ENCODE measurements at regions not wholly inside any gene's neighbourhood (a gene's known extent, or its start where the extent isn't known, plus 50 kb on each side); places are given as distances from the start of the nearest gene placed in this dataset.

DNA sequence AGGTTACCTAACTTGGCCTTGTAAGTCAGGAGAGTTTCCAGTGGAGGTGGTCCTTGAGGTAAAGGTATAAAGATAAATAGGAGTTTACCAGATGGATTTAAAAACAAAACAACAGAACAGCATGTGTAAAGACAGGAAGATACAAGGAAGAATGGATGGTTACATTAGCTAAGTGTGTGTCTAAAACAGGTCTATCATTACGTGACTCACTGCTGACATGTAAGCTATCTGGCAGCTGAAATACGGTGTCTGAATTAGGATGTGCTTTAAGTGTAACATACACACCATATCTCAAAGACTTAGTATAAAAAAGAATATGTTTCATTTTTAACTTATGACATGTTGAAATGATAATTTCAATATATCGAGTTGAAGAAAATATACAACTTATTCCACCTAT, 405.1 kb upstream of the ADAMTSL1 start:
- no peak overlapping the region for H3K4me2 ChIP-seq (ENCODE audit: low read length)
- RAD21 ChIA-PET (ENCODE audit: low non-redundant PET in 1 of 2, low total read pairs in 2 of 2, uncharacterized antibody in 2 of 2, unreplicated experiment in 2 of 2), result no interaction called here
- DNase-seq (ENCODE audit: low read depth, low spot score) (no peak), ATAC-seq (no peak)
- CTCF ChIA-PET, result no interaction called here
- POLR2A ChIA-PET, result no interaction called here
- no peaks in the 10 kb centered on the region for H3K36me3 ChIP-seq (ENCODE audit: control insufficient read depth in 1 of 2, insufficient read depth in 2 of 2, low read length in 2 of 2)
- H3K27me3 ChIP-seq (ENCODE audit: insufficient read depth, low read length), result no peaks in the 10 kb centered on the region
- H3K79me2 ChIP-seq (ENCODE audit: insufficient read depth, low read length), result no peaks in the 10 kb centered on the region
- peaks cover 0 to 6% of the 10 kb centered on the region in 2 experiments; a peak in 2 of 4 replicates for H3K9me3 ChIP-seq (ENCODE audit: control insufficient read depth in 1 of 2, insufficient read depth in 1 of 2, low read depth in 1 of 2, low read length in 2 of 2)
- no peaks in the 10 kb centered on the region for H3K9me2 ChIP-seq (ENCODE audit: insufficient read depth)
- no peaks in the 10 kb centered on the region for H4K20me1 ChIP-seq (ENCODE audit: insufficient read depth)
- TF ChIP-seq CBX3 (IDR thresholded peaks at IDR 0.05; ENCODE audit: low read depth) (no peak), TCF7L2 (IDR thresholded peaks at IDR 0.05; ENCODE audit: borderline replicate concordance, extremely low read depth, insufficient read depth, insufficient read length) (no peak), ZNF274 (IDR thresholded peaks at IDR 0.05; ENCODE audit: low read depth, low read length) (no peak), SP1 (IDR thresholded peaks at IDR 0.05; ENCODE audit: low read depth) (no peak), EZH2 (IDR thresholded peaks at IDR 0.05) (no peak)
- no peak overlapping the region for H3K27ac ChIP-seq (ENCODE audit: low read depth, low read length)
- intact Hi-C loops (cut with micrococcal nuclease), result no loop called here
- H3K4me1 ChIP-seq (ENCODE audit: control insufficient read depth in 1 of 2, insufficient read depth in 2 of 2, low read length in 2 of 2), result no peaks in the 10 kb centered on the region
- no TSS peak for BruUV-seq (replicated peaks)
- no peak overlapping the region for H2AFZ ChIP-seq (ENCODE audit: low read depth, low read length, poor library complexity, severe bottlenecking)
- no peak overlapping the region for H3K9ac ChIP-seq (ENCODE audit: low read length)
- H3K4me3 ChIP-seq (replicated peaks in 1 of 2; ENCODE audit: low read depth in 1 of 2, low read length in 2 of 2), result no peak overlapping the region

DNA sequence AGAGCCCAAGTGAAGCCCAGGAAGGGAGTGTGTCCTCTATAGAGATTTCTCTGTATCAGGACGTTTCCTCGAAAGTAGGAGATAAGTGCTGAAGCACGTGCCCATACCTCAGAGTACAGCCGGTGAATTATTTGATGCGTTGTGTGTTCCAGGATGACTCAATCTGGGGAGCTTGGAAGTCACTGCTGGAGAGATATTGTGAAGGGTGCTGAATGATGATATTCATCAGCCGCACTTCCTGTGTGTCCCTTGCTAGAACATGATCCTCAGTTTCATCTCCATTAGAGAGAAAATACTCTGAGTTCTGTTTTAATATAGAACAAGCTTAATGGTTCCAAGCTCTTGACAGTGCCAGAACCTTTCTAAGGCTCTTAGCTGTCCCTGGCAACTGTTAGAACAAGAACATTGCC, 402.3 kb upstream of the ADAMTSL1 start:
- no peak overlapping the region for H3K4me2 ChIP-seq (ENCODE audit: low read length)
- H2AFZ ChIP-seq (ENCODE audit: low read depth, low read length, poor library complexity, severe bottlenecking), result no peak overlapping the region
- no peak overlapping the region for H3K4me3 ChIP-seq (replicated peaks in 1 of 2; ENCODE audit: low read depth in 1 of 2, low read length in 2 of 2)
- H4K20me1 ChIP-seq (ENCODE audit: insufficient read depth), result no peaks in the 10 kb centered on the region
- TF ChIP-seq, protein P1, sequence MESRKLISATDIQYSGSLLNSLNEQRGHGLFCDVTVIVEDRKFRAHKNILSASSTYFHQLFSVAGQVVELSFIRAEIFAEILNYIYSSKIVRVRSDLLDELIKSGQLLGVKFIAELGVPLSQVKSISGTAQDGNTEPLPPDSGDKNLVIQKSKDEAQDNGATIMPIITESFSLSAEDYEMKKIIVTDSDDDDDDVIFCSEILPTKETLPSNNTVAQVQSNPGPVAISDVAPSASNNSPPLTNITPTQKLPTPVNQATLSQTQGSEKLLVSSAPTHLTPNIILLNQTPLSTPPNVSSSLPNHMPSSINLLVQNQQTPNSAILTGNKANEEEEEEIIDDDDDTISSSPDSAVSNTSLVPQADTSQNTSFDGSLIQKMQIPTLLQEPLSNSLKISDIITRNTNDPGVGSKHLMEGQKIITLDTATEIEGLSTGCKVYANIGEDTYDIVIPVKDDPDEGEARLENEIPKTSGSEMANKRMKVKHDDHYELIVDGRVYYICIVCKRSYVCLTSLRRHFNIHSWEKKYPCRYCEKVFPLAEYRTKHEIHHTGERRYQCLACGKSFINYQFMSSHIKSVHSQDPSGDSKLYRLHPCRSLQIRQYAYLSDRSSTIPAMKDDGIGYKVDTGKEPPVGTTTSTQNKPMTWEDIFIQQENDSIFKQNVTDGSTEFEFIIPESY (IDR thresholded peaks at IDR 0.05; ENCODE audit: extremely low read depth, insufficient replicate concordance, low read length), result no peak
- no peak for TF ChIP-seq CEBPB (IDR thresholded peaks at IDR 0.05; ENCODE audit: low read depth)
- TF ChIP-seq, protein P2, sequence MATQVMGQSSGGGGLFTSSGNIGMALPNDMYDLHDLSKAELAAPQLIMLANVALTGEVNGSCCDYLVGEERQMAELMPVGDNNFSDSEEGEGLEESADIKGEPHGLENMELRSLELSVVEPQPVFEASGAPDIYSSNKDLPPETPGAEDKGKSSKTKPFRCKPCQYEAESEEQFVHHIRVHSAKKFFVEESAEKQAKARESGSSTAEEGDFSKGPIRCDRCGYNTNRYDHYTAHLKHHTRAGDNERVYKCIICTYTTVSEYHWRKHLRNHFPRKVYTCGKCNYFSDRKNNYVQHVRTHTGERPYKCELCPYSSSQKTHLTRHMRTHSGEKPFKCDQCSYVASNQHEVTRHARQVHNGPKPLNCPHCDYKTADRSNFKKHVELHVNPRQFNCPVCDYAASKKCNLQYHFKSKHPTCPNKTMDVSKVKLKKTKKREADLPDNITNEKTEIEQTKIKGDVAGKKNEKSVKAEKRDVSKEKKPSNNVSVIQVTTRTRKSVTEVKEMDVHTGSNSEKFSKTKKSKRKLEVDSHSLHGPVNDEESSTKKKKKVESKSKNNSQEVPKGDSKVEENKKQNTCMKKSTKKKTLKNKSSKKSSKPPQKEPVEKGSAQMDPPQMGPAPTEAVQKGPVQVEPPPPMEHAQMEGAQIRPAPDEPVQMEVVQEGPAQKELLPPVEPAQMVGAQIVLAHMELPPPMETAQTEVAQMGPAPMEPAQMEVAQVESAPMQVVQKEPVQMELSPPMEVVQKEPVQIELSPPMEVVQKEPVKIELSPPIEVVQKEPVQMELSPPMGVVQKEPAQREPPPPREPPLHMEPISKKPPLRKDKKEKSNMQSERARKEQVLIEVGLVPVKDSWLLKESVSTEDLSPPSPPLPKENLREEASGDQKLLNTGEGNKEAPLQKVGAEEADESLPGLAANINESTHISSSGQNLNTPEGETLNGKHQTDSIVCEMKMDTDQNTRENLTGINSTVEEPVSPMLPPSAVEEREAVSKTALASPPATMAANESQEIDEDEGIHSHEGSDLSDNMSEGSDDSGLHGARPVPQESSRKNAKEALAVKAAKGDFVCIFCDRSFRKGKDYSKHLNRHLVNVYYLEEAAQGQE (IDR thresholded peaks at IDR 0.05; ENCODE audit: low read depth), result no peak
- intact Hi-C loops (cut with micrococcal nuclease), result no loop called here
- H3K9me2 ChIP-seq (ENCODE audit: insufficient read depth), result no peaks in the 10 kb centered on the region
- no peak overlapping the region for H3K27ac ChIP-seq (ENCODE audit: low read depth, low read length)
- ChIA-PET CTCF (no interaction called here), RAD21 (ENCODE audit: low non-redundant PET in 1 of 2, low total read pairs in 2 of 2, uncharacterized antibody in 2 of 2, unreplicated experiment in 2 of 2) (no interaction called here), POLR2A (no interaction called here)
- H3K79me2 ChIP-seq (ENCODE audit: insufficient read depth, low read length), result no peaks in the 10 kb centered on the region
- no peaks in the 10 kb centered on the region for H3K27me3 ChIP-seq (ENCODE audit: insufficient read depth, low read length)
- H3K9ac ChIP-seq (ENCODE audit: low read length), result no peak overlapping the region
- ATAC-seq (no peak), DNase-seq (ENCODE audit: low read depth, low spot score) (no peak)
- no peaks in the 10 kb centered on the region for H3K4me1 ChIP-seq (ENCODE audit: control insufficient read depth in 1 of 2, insufficient read depth in 2 of 2, low read length in 2 of 2)
- no TSS peak for BruUV-seq (replicated peaks)
- H3K36me3 ChIP-seq (ENCODE audit: control insufficient read depth in 1 of 2, insufficient read depth in 2 of 2, low read length in 2 of 2), result no peaks in the 10 kb centered on the region
- peaks cover 0 to 8% of the 10 kb centered on the region in 2 experiments; a peak in 1 of 4 replicates for H3K9me3 ChIP-seq (ENCODE audit: control insufficient read depth in 1 of 2, insufficient read depth in 1 of 2, low read depth in 1 of 2, low read length in 2 of 2)
